Endothelial cell of umbilical vein (primary cell): ENCODE measurements at regions not wholly inside any gene's neighbourhood (a gene's known extent, or its start where the extent isn't known, plus 50 kb on each side); places are given as distances from the start of the nearest gene placed in this dataset.

Source experiments
- BruUV-seq: library from RNA; stranded (reverse); fragments of 400-500 nt; replicated peaks from 2 replicates; lab custom pipeline; 2021; lab: Mats Ljungman, UMichigan
- CTCF ChIA-PET: fragments of 300-600, 350-600 bp; sonication (Branson Sonifier 250); formaldehyde crosslinking; loops from one replicate; lab custom pipeline; 2021; ENCODE audit warnings: antibody characterized with exemption, inconsistent platforms; lab: Charles Lee
- POLR2A ChIA-PET: fragments of 300-600, 350-600 bp; sonication (Branson Sonifier 250); formaldehyde crosslinking; loops from one replicate; lab custom pipeline; 2021; ENCODE audit warnings: antibody characterized with exemption, inconsistent platforms; lab: Charles Lee
- DNase-seq: peaks from one replicate; pipeline ENCODE4 v3.0.0-alpha.2; 2011; ENCODE audit warnings: low read depth, low spot score
- FAIRE-seq: peaks from 2 replicates; lab custom pipeline; 2011; peaks lifted over from hg19 to GRCh38; lab: Jason Lieb, UNC
- H2AFZ ChIP-seq: 2 replicates; pipeline ENCODE4 v1.6.0; 2012; ENCODE audit warnings: low read depth, low read length, control low read depth, inconsistent platforms
- H3K27ac ChIP-seq: 2 replicates; pipeline ENCODE4 v1.5.1; 2011; ENCODE audit warnings: low read depth, mild to moderate bottlenecking, control low read depth, low read length, moderate library complexity; ENCODE audit not compliant: insufficient read depth
- H3K27me3 ChIP-seq, 2 experiments: 2 replicates each; pipeline versions ENCODE4 v1.6.0 to v1.6.1; 2011; ENCODE audit warnings: low read length in 2 of 2, mixed read lengths in 1 of 2; ENCODE audit not compliant: control insufficient read depth in 2 of 2, insufficient read depth in 2 of 2
- H3K36me3 ChIP-seq, 2 experiments: 2 replicates in 1 of 2; 3 replicates in 1 of 2; pipeline ENCODE4 v1.5.1; 2011; ENCODE audit warnings: low read length in 2 of 2, mild to moderate bottlenecking in 1 of 2, moderate library complexity in 1 of 2; ENCODE audit not compliant: control insufficient read depth in 2 of 2, insufficient read depth in 2 of 2; ENCODE audit errors: extremely low read depth in 1 of 2
- H3K4me1 ChIP-seq: 3 replicates; pipeline ENCODE4 v1.5.1; 2011; ENCODE audit warnings: mild to moderate bottlenecking, low read length; ENCODE audit not compliant: control insufficient read depth, insufficient read depth; ENCODE audit errors: extremely low read depth
- H3K4me2 ChIP-seq: 2 replicates; pipeline ENCODE4 v1.6.1; 2011; ENCODE audit warnings: low read length, control low read depth, mixed read lengths; ENCODE audit not compliant: insufficient read depth
- H3K4me3 ChIP-seq, 3 experiments: fragments of 200-600 bp in 1 of 3; sonication (generic), shearing (Covaris generic) in 1 of 3; replicated peaks in 1 of 3; 2 replicates each; pipeline ENCODE4 v1.5.1; 2011 to 2016; ENCODE audit warnings: control low read depth in 3 of 3, low read length in 3 of 3, mild to moderate bottlenecking in 2 of 3, inconsistent platforms in 1 of 3, low read depth in 1 of 3, moderate library complexity in 1 of 3; ENCODE audit not compliant: insufficient read depth in 1 of 3
- H3K79me2 ChIP-seq: 2 replicates; pipeline ENCODE4 v1.6.0; 2012; ENCODE audit warnings: low read length, inconsistent platforms; ENCODE audit not compliant: control insufficient read depth, insufficient read depth
- H3K9ac ChIP-seq: replicated peaks from 2 replicates; pipeline ENCODE3; 2011; ENCODE audit warnings: low read length, control low read depth; ENCODE audit not compliant: insufficient read depth; ENCODE audit errors: extremely low read depth
- H3K9me1 ChIP-seq: replicated peaks from 3 replicates; pipeline ENCODE4 v1.6.0; 2011; ENCODE audit warnings: mild to moderate bottlenecking, low read length; ENCODE audit not compliant: control insufficient read depth, insufficient read depth; ENCODE audit errors: extremely low read depth
- H3K9me3 ChIP-seq: replicated peaks from 2 replicates; pipeline ENCODE4 v1.5.1; 2012; ENCODE audit warnings: low read length, inconsistent platforms; ENCODE audit not compliant: control insufficient read depth, insufficient read depth
- H4K20me1 ChIP-seq: replicated peaks from 2 replicates; pipeline ENCODE3; 2011; ENCODE audit warnings: mild to moderate bottlenecking, low read length; ENCODE audit not compliant: control insufficient read depth, insufficient read depth; ENCODE audit errors: extremely low read depth
- EZH2 ChIP-seq: IDR thresholded peaks from 2 replicates; pipeline ENCODE4 v1.6.1; 2012; ENCODE audit warnings: borderline replicate concordance, low read depth, mild to moderate bottlenecking, moderate library complexity, low read length, inconsistent platforms; ENCODE audit not compliant: severe bottlenecking
- FOS ChIP-seq: IDR thresholded peaks from 2 replicates; pipeline ENCODE4 v1.6.1; 2011; ENCODE audit warnings: mild to moderate bottlenecking, low read length, moderate library complexity, borderline replicate concordance; ENCODE audit not compliant: insufficient read depth
- GATA2 ChIP-seq: IDR thresholded peaks from 2 replicates; pipeline ENCODE4 v1.7.0; 2011; ENCODE audit warnings: low read depth, mild to moderate bottlenecking, moderate library complexity, mixed read lengths, low read length; ENCODE audit not compliant: insufficient read length, insufficient read depth
- JUN ChIP-seq: IDR thresholded peaks from 2 replicates; pipeline ENCODE4 v1.6.1; 2011; ENCODE audit warnings: borderline replicate concordance, low read depth; ENCODE audit not compliant: insufficient read length, insufficient read depth
- MYC ChIP-seq: IDR thresholded peaks from one replicate; pipeline ENCODE4 v1.6.1; 2011; ENCODE audit warnings: mild to moderate bottlenecking, low read depth, low read length
- POLR2A ChIP-seq: IDR thresholded peaks from 2 replicates; pipeline ENCODE4 v1.6.1; 2012; ENCODE audit warnings: low read depth, mild to moderate bottlenecking, control low read depth, low read length
- POLR2AphosphoS5 ChIP-seq: IDR thresholded peaks from 2 replicates; pipeline ENCODE4 v1.6.1; 2012; ENCODE audit warnings: low read depth, mild to moderate bottlenecking, control low read depth, low read length, moderate library complexity; ENCODE audit not compliant: insufficient read depth
- dilution Hi-C: fragments of 300-500 bp; cut with MboI; formaldehyde crosslinking; loops from one replicate; pipeline ENCODE4 v1.15.0; 2019; ENCODE audit warnings: low sequenced_read_pairs; ENCODE audit not compliant: extremely low pct_ligation_motif_present
- intact Hi-C: fragments of 100-400 bp; cut with micrococcal nuclease; formaldehyde crosslinking; loops from one replicate; pipeline ENCODE4 v1.10.0; 2022
- TF ChIP-seq, protein P1 (sequence below): IDR thresholded peaks from 2 replicates; pipeline ENCODE4 v1.6.1; 2011; ENCODE audit not compliant: insufficient read depth, insufficient read length
- TF ChIP-seq, protein P2 (sequence below), 2 donors: IDR thresholded peaks; 1 replicate in 1 of 2; 2 replicates in 1 of 2; pipeline ENCODE4 v1.5.1; 2011; ENCODE audit warnings: low read length in 2 of 2, mild to moderate bottlenecking in 2 of 2, moderate library complexity in 2 of 2, control low read depth in 1 of 2, inconsistent platforms in 1 of 2, low read depth in 1 of 2; ENCODE audit not compliant: insufficient read depth in 1 of 2; ENCODE audit errors: extremely low read depth in 1 of 2

DNA sequence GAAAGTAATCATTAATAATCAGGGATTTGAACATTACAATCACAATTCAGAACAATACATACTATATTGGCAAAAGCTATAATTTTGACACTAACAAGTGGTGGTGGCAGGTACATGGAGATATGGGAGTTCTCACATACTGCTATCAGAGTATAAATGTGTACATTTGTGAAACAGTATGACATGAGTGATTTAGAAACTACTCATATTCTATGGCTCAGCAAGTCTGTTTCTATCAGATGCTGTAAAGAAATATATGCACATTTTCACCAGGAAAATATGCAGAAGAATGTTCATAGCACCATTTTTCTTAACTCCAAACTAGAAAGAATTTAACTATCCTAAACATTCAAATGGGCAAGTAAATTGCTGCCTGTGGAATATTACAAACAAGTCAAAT lies 620.0 kb downstream of the SH2D4B start:
- ChIA-PET POLR2A (no interaction called here), CTCF (no interaction called here)
- no peaks in the 10 kb centered on the region for H3K9me3 ChIP-seq
- no peak overlapping the region for H3K27ac ChIP-seq
- H3K4me2 ChIP-seq: no peak overlapping the region
- BruUV-seq: no TSS peak
- H2AFZ ChIP-seq: no peak overlapping the region
- H3K4me3 ChIP-seq: no peak overlapping the region
- TF ChIP-seq FOS (no peak), POLR2AphosphoS5 (no peak), EZH2 (no peak), GATA2 (no peak), POLR2A (no peak), MYC (no peak), JUN (no peak)
- TF ChIP-seq, protein P1, sequence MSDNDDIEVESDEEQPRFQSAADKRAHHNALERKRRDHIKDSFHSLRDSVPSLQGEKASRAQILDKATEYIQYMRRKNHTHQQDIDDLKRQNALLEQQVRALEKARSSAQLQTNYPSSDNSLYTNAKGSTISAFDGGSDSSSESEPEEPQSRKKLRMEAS: no peak
- TF ChIP-seq, protein P2, sequence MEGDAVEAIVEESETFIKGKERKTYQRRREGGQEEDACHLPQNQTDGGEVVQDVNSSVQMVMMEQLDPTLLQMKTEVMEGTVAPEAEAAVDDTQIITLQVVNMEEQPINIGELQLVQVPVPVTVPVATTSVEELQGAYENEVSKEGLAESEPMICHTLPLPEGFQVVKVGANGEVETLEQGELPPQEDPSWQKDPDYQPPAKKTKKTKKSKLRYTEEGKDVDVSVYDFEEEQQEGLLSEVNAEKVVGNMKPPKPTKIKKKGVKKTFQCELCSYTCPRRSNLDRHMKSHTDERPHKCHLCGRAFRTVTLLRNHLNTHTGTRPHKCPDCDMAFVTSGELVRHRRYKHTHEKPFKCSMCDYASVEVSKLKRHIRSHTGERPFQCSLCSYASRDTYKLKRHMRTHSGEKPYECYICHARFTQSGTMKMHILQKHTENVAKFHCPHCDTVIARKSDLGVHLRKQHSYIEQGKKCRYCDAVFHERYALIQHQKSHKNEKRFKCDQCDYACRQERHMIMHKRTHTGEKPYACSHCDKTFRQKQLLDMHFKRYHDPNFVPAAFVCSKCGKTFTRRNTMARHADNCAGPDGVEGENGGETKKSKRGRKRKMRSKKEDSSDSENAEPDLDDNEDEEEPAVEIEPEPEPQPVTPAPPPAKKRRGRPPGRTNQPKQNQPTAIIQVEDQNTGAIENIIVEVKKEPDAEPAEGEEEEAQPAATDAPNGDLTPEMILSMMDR (IDR thresholded peaks at IDR 0.05; ENCODE audit: extremely low read depth in 1 of 2, insufficient read depth in 1 of 2, low read depth in 1 of 2, low read length in 2 of 2): no peak
- H3K79me2 ChIP-seq: no peaks in the 10 kb centered on the region
- intact Hi-C loops: no loop called here
- dilution Hi-C loops: no loop called here
- H3K27me3 ChIP-seq: no peaks in the 10 kb centered on the region
- no peaks in the 10 kb centered on the region for H3K4me1 ChIP-seq
- FAIRE-seq (no peak), DNase-seq (no peak)
- H3K9me1 ChIP-seq: no peaks in the 10 kb centered on the region
- H3K36me3 ChIP-seq: no peaks in the 10 kb centered on the region
- H4K20me1 ChIP-seq: no peaks in the 10 kb centered on the region
- H3K9ac ChIP-seq: no peak overlapping the region
